Epithelial cell of esophagus (primary cell): ENCODE measurements at regions not wholly inside any gene's neighbourhood (a gene's known extent, or its start where the extent isn't known, plus 50 kb on each side); places are given as distances from the start of the nearest gene placed in this dataset.

Experiments
- DNase-seq: peaks from one replicate; pipeline ENCODE4 v3.0.0; 2010; ENCODE audit warnings: low read depth
- H3K4me3 ChIP-seq: 2 replicates; pipeline ENCODE4 v1.5.1; 2011; ENCODE audit warnings: mild to moderate bottlenecking, low read length, control low read depth
- TF ChIP-seq, protein P1 (sequence below): IDR thresholded peaks from 2 replicates; pipeline ENCODE4 v1.5.1; 2011; ENCODE audit warnings: low read depth, mild to moderate bottlenecking, low read length, control low read depth, inconsistent platforms; ENCODE audit not compliant: insufficient read depth; ENCODE audit errors: missing control alignments

DNA sequence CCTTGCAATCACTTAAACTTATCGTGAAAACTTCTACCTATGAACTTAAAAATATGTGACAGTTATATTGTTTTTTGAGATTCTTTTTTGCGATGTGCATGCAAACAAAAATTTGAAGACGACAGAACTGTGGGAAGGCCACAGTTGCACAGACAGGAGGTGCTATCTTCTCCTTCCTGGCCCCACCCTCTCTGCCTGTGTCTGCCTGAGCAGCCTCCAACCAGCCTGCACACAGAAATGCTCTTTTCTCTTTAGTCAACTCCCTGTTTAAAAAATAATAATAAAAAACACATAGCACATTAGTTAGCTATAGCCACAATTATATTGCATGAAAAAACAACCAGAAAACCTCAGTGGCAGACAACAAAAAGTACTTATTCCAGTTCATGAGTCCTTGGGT is 212.2 kb downstream of the ZNF621 start:
- TF ChIP-seq, protein P1, sequence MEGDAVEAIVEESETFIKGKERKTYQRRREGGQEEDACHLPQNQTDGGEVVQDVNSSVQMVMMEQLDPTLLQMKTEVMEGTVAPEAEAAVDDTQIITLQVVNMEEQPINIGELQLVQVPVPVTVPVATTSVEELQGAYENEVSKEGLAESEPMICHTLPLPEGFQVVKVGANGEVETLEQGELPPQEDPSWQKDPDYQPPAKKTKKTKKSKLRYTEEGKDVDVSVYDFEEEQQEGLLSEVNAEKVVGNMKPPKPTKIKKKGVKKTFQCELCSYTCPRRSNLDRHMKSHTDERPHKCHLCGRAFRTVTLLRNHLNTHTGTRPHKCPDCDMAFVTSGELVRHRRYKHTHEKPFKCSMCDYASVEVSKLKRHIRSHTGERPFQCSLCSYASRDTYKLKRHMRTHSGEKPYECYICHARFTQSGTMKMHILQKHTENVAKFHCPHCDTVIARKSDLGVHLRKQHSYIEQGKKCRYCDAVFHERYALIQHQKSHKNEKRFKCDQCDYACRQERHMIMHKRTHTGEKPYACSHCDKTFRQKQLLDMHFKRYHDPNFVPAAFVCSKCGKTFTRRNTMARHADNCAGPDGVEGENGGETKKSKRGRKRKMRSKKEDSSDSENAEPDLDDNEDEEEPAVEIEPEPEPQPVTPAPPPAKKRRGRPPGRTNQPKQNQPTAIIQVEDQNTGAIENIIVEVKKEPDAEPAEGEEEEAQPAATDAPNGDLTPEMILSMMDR, result peak; percentile 20
- DNase-seq, result no peak
- H3K4me3 ChIP-seq, result no peak overlapping the region

DNA sequence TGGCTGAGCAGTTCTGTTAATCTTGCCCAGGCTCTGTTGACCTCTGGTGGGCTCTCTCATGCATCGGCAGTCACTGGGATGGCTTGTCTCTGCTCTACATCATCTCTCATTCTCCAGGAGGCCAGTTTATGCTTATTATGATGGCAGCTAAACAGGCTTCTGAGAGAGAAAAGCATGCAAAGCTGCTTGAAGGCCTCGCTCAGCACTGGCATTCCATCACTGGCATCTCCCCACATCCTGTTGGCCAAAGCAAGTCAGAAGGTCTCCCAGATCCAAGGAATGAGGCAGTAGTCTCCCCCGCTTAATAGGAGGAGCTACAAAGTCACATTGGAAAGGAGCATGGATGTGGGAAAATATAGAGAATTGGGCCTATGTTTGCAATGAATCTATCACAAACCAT is 212.6 kb downstream of the ZNF621 start:
- TF ChIP-seq, protein P1, result no peak
- DNase-seq, result no peak
- H3K4me3 ChIP-seq, result no peak overlapping the region

DNA sequence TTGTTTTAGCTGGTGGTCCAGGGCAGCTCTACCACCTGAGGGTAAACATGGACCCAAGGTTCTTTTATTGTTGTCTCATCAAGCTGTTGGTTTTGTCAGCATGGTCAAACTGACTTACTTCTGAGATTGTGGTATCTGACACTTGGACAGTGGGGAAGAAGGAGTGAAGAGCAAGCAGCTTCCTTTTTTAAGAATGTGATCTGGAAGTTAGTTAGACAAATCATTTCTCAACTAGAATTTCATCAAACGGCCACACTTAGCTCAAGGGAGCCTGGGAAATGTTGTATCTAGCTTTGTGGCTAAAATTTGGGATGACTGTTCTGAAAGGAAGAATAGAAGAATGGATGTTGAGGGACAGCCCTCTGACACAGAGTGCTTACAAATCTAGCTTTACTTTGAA is 215.2 kb downstream of the ZNF621 start:
- TF ChIP-seq, protein P1, result no peak
- DNase-seq, result no peak
- H3K4me3 ChIP-seq, result no peak overlapping the region

DNA sequence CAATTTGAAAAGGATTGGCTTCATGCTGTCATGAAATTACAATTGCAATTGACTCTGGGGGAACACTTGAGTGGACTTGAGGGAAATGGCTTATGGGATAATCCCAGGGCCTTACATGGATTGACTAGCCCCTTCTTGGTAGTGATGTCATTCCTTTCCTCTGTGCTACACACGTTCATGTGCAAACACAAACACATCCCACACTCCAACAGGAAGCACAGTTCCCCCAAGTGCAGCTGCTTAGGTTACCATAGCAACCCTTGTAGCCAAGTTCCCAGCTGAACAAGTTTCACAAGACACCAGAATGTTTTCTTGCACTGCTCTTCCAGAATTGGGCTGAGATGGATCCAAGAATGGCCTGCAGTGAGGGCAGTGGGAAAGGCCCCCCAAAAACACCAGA is 217.0 kb downstream of the ZNF621 start:
- DNase-seq, result no peak
- no peak overlapping the region for H3K4me3 ChIP-seq
- TF ChIP-seq, protein P1, result no peak

DNA sequence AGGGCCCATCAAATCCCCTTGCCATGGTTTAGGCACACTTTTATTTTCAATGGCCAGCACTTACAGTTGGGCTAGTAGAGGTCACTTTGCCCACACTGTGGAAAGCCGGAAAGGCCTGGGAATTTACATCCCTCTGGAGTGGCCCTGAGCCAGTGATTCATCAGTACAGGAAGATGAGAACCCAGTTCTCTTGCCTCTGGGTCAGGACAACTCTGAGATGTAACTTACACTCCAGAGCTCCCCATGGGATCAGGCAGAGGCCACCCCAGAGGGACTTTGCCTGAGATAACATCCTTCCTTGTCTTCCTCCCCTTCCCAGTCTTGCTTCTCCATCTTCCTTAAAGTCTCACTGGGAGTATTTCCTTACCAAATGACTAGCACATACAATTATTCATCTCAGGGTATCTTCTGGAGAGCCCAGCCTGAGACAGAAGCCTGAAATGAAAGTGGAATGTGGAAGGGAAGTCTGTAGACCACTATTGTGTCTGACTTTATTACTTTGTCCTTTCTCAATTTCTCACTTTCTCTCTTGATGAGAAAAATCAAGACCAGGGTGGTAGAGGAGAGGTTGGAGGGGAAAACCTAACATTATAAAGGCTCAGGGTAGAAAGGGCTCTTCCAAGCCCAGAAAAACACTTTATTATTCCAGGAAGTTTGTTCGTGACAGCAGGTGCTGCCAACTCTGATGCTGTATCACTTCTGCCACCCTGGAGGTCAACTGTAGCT is 220.8 kb downstream of the ZNF621 start:
- TF ChIP-seq, protein P1, result no peak
- H3K4me3 ChIP-seq, result no peak overlapping the region
- no peak for DNase-seq

DNA sequence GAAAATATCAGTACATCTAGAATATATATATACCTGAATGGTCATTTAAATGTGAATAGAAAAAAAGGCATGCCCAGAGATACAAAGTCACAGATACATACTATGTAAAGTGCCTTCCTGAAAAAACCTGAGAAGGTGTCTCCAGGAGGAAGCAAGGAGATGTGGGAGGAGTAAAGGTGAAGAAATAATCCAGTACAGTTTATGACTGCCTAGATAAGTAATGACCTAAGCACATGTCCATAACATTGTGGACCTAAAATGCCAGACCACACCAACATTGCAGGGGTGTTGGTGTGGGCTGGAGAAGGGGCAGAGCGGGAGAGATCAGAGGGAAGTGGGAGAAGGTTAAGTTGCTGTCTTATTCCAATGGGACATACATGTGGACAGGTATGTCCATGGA is 226.9 kb downstream of the ZNF621 start:
- no peak for DNase-seq
- TF ChIP-seq, protein P1, result no peak
- no peak overlapping the region for H3K4me3 ChIP-seq

DNA sequence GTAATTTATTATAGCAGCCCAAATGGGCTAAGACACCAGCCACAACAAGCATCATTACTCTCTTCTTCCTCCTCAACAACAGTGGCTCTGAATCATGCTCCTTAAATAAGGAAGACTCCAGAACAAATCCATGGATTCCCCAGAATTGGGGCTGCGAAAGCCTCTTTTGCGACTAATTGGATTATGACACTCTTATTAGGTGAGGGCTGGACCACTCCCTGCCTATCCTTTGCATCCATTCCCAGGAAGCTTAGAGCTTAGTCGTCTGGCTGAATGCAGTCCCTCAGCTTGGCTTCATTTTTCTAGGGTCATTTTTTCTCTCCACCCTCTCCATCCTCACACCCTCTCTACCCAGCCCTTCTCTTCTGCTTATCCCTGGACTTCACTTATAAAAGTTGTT is 227.7 kb downstream of the ZNF621 start:
- no peak for DNase-seq
- TF ChIP-seq, protein P1, result no peak
- no peak overlapping the region for H3K4me3 ChIP-seq
